Pancreas (tissue), 10 donors: ENCODE measurements at regions not wholly inside any gene's neighbourhood (a gene's known extent, or its start where the extent isn't known, plus 50 kb on each side); places are given as distances from the start of the nearest gene placed in this dataset.
A peak's percentile ranks its signal among the peaks of the same experiment; 100 is the strongest.

Experiments
- ATAC-seq, 4 donors: fragments of 200-7000 bp; cut with Tn5 transposase; one replicate each; pipeline versions ENCODE4 v1.8.0 to v1.9.1; 2020; ENCODE audit warnings: mild to moderate bottlenecking in 4 of 4, moderate library complexity in 4 of 4
- DNase-seq, 6 donors: peaks; one replicate each; pipeline ENCODE4 v3.0.0-alpha.2; 2020
- FAIRE-seq: peaks from 2 replicates; lab custom pipeline; 2012; peaks lifted over from hg19 to GRCh38; lab: Jason Lieb, UNC
- H3K27ac ChIP-seq, 4 donors: fragments of 200-600 bp; sonication (generic); 1 replicate in 3 of 4; 2 replicates in 1 of 4; pipeline versions ENCODE4 v1.5.0 to v1.8.0; 2020
- H3K27me3 ChIP-seq, 4 donors: fragments of 200-600 bp; one replicate each; pipeline ENCODE4 v1.8.0; 2021
- H3K36me3 ChIP-seq, 3 donors: fragments of 200-600 bp; sonication (generic) in 1 of 3; one replicate each; pipeline versions ENCODE4 v1.5.0 to v1.8.0; 2020 to 2021
- H3K4me1 ChIP-seq, 3 donors: fragments of 200-600 bp; one replicate each; pipeline ENCODE4 v1.8.0; 2021
- H3K4me3 ChIP-seq, 4 donors: fragments of 200-600 bp; sonication (generic) in 2 of 4; one replicate each; pipeline versions ENCODE4 v1.5.0 to v1.8.0; 2020 to 2021
- H3K9me3 ChIP-seq, 4 donors: fragments of 200-600 bp; one replicate each; pipeline ENCODE4 v1.8.0; 2021
- WGBS, 2 donors: extraction: QIAGEN DNeasy Blood & Tissue Kit; methylation state at CpG; one replicate each; pipeline ENCODE4 v1.1.7; 2013; 5-methylcytosine and 5-hydroxymethylcytosine counted together
- intact Hi-C, 3 donors: fragments of 100-400 bp; cut with DNase I; formaldehyde crosslinking; loops; one replicate each; pipeline versions ENCODE4 v1.11.1 to v1.14.2; 2022
- TF ChIP-seq, protein P1 (sequence below), 4 donors: fragments of 200-600 bp; sonication (generic) in 3 of 4; IDR thresholded peaks; one replicate each; pipeline versions ENCODE4 v1.5.0 to v1.8.0; 2021; ENCODE audit warnings: antibody characterized with exemption in 4 of 4
- donor health status: healthy with polysubstance abuse.
- donor health status: DM: no; HTN: no; CAD: no; lungs with moderate emphysema.
- donor health status: DM: no; HTN: no; CAD: no.
- donor health status: control.
- donor health status: control.
- donor health status: Bipolar disorder and iron deficiency.
- donor health status: DM: yes; HTN: yes; CAD: no.
- donor health status: DM: no; HTN: no; CAD: no.
- donor health status: DM: no; HTN: no; CAD: no.
- donor health status: DM: yes; HTN: yes; CAD: no.

DNA sequence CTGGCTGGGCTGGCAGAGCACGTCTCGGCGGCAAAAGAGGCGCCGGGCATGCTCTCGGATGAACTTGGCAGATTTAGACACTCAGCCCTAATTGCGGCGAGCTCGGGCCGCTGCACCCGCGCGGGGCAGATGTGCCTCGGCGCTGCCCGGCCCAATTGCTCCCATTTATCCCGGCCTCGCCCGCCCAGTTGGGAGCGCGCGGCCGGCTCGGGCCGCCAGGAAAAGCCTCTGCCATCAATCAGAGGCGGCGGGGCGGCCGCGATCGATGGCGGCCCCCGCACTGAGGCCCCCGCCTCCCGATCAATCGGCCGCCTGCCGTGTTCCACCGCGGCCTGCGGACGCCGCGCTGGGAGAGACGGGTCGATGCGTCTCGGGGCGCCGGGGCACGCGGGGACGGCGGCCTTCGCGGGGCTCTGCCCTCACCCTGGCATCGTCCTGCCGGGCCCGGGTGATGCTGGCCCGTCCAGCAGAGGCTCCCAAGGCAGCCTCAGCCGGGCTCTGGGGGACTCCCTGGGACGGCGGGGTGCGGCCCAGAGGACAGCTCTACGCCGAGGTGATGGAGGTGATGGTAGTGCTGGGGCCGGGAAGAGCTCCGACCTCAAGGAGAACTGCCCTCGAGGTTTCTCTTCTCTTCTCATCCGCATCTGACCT is 200.9 kb upstream of the N4BP1 start:
- FAIRE-seq (no peak), ATAC-seq (no peak), DNase-seq (peak in 1 of 6 donors; percentile 35)
- peaks cover 0 to 3% (median 0%) of the 10 kb centered on the region in 4 donors for H3K27me3 ChIP-seq
- H3K4me3 ChIP-seq, result peak overlapping the region in 2 of 4 donors; percentile 1 to 29
- no peak overlapping the region for H3K27ac ChIP-seq
- H3K4me1 ChIP-seq, result no peaks in the 10 kb centered on the region
- intact Hi-C loops, result no loop called here
- TF ChIP-seq, protein P1, sequence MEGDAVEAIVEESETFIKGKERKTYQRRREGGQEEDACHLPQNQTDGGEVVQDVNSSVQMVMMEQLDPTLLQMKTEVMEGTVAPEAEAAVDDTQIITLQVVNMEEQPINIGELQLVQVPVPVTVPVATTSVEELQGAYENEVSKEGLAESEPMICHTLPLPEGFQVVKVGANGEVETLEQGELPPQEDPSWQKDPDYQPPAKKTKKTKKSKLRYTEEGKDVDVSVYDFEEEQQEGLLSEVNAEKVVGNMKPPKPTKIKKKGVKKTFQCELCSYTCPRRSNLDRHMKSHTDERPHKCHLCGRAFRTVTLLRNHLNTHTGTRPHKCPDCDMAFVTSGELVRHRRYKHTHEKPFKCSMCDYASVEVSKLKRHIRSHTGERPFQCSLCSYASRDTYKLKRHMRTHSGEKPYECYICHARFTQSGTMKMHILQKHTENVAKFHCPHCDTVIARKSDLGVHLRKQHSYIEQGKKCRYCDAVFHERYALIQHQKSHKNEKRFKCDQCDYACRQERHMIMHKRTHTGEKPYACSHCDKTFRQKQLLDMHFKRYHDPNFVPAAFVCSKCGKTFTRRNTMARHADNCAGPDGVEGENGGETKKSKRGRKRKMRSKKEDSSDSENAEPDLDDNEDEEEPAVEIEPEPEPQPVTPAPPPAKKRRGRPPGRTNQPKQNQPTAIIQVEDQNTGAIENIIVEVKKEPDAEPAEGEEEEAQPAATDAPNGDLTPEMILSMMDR (IDR thresholded peaks at IDR 0.05), result no peak
- H3K36me3 ChIP-seq, result no peaks in the 10 kb centered on the region
- H3K9me3 ChIP-seq, result no peaks in the 10 kb centered on the region
- 5 to 9% methylated on average over 38 to 70 of the region's 70 CpGs for WGBS, 2 donors

GRCh38 chr16:48810436-48810802 is 200.4 kb upstream of the N4BP1 start:
- Histone ChIP-seq H3K4me3 (peak overlapping the region in 2 of 4 donors; percentile 1 to 29), H3K27me3 (peaks cover 0 to 3% (median 0%) of the 10 kb centered on the region in 4 donors), H3K27ac (no peak overlapping the region), H3K36me3 (no peaks in the 10 kb centered on the region), H3K9me3 (no peaks in the 10 kb centered on the region), H3K4me1 (no peaks in the 10 kb centered on the region)
- ATAC-seq, result no peak
- peak in 1 of 6 donors; percentile 41 for DNase-seq
- intact Hi-C loops, result no loop called here
- WGBS, 2 donors, result 12% methylated on average over 29 of the region's 29 CpGs
- TF ChIP-seq, protein P1 (IDR thresholded peaks at IDR 0.05), result no peak
- no peak for FAIRE-seq

DNA sequence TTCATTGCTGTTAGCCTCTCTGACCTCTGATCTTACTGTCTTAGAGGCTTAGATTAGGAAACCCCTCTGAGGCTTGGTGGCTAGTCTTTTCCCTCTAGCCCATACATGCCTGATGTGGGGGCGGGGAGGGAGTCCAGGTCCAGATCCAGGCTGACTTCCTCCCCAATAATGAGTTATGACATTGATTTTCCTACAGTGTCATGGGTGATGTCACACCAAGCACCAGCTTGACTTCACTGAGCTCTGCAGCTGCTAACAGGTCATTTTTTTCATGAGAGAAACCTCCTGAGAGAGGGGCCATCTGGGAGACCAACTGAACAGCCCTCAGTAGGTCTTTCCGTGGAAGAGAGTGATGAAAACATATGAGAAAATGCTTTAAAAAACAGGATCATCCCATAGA is 180.2 kb upstream of the N4BP1 start:
- DNase-seq (no peak), FAIRE-seq (no peak), ATAC-seq (no peak)
- intact Hi-C loops, result no loop called here
- no peaks in the 10 kb centered on the region for H3K9me3 ChIP-seq
- TF ChIP-seq, protein P1 (IDR thresholded peaks at IDR 0.05), result no peak
- H3K27ac ChIP-seq, result no peak overlapping the region
- WGBS, 2 donors, result 23 to 42% methylated on average over 2 of the region's 2 CpGs
- no peak overlapping the region for H3K4me3 ChIP-seq
- no peaks in the 10 kb centered on the region for H3K4me1 ChIP-seq
- no peaks in the 10 kb centered on the region for H3K27me3 ChIP-seq
- H3K36me3 ChIP-seq, result no peaks in the 10 kb centered on the region

DNA sequence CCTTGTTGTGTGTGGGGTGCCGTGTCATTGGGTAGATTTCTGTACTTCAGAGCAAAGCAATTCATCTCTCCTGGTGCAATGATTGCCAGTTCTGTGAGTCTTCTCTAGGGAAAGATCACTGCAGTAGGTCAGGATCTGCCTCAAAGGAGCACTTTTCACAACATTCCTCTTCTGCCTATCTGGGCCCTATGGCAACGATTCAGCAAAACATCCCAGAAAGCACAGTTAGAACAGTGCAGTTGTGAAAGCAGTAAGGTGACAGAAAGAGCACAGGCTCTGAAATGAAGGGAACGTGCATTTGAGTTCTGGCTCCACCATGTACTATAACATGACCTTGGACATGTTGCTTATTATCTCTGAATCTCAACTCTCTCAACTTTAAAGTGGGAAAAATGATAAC is 178.5 kb upstream of the N4BP1 start:
- WGBS, 2 donors, result 35 to 36% methylated on average over 3 of the region's 3 CpGs
- FAIRE-seq, result no peak
- Histone ChIP-seq H3K4me1 (no peaks in the 10 kb centered on the region), H3K36me3 (no peaks in the 10 kb centered on the region), H3K27ac (no peak overlapping the region), H3K9me3 (no peaks in the 10 kb centered on the region), H3K4me3 (no peak overlapping the region), H3K27me3 (no peaks in the 10 kb centered on the region)
- intact Hi-C loops, result no loop called here
- no peak for ATAC-seq
- DNase-seq, result no peak
- TF ChIP-seq, protein P1 (IDR thresholded peaks at IDR 0.05), result no peak

- ATAC-seq (no peak), DNase-seq (no peak), FAIRE-seq (no peak)
- Histone ChIP-seq H3K36me3 (no peaks in the 10 kb centered on the region), H3K4me3 (no peak overlapping the region), H3K9me3 (no peaks in the 10 kb centered on the region), H3K27me3 (no peaks in the 10 kb centered on the region), H3K27ac (no peak overlapping the region), H3K4me1 (no peaks in the 10 kb centered on the region)
- TF ChIP-seq, protein P1 (IDR thresholded peaks at IDR 0.05), result no peak
- 59 to 66% methylated on average over 4 of the region's 4 CpGs for WGBS, 2 donors
- intact Hi-C loops, result no loop called here
These were observed 135.6 kb upstream of the N4BP1 start for GRCh38 chr16:48745541-48745940.
